A549 (cell line): ENCODE measurements at regions not wholly inside any gene's neighbourhood (a gene's known extent, or its start where the extent isn't known, plus 50 kb on each side); places are given as distances from the start of the nearest gene placed in this dataset.

ENCODE experiments used
- BHLHE40 ChIP-seq: IDR thresholded peaks from 2 replicates; pipeline ENCODE4 v1.6.1; 2012; ENCODE audit warnings: low read depth, low read length, inconsistent platforms
- EHF ChIP-seq: fragments of 250-450 bp; sonication (Bioruptor Pico); IDR thresholded peaks from 2 replicates; pipeline ENCODE4 v1.5.0; 2020; ENCODE audit warnings: mild to moderate bottlenecking
- EHMT2 ChIP-seq: fragments of 200-600 bp; sonication (generic); IDR thresholded peaks from 2 replicates; pipeline ENCODE4 v1.6.1; 2016; ENCODE audit warnings: antibody characterized with exemption, low read depth, mild to moderate bottlenecking, moderate library complexity
- EP300 ChIP-seq, 2 experiments: fragments of >200 bp; sonication (Bioruptor Twin); formaldehyde crosslinking; IDR thresholded peaks; 2 replicates in 1 of 2; 3 replicates in 1 of 2; pipeline ENCODE4 v1.6.1; 2016 to 2017
- ESRRA ChIP-seq: fragments of 150-350 bp; IDR thresholded peaks from 2 replicates; pipeline ENCODE4 v1.6.1; 2014; ENCODE audit warnings: mild to moderate bottlenecking, low read length, borderline replicate concordance
- MAFK ChIP-seq: fragments of 450-650 bp; IDR thresholded peaks from 2 replicates; pipeline ENCODE4 v1.6.1; 2014; ENCODE audit not compliant: partially characterized antibody
- PBX3 ChIP-seq: IDR thresholded peaks from 2 replicates; pipeline ENCODE4 v1.6.1; 2012
- POLR2A ChIP-seq: IDR thresholded peaks from 2 replicates; pipeline ENCODE4 v1.6.1; 2012; ENCODE audit warnings: mild to moderate bottlenecking, low read length
- USF2 ChIP-seq: fragments of 450-650 bp; IDR thresholded peaks from 2 replicates; pipeline ENCODE4 v1.6.1; 2014; ENCODE audit warnings: antibody characterized with exemption
- ZFP36 ChIP-seq: fragments of 450-650 bp; IDR thresholded peaks from 2 replicates; pipeline ENCODE4 v1.6.1; 2014; ENCODE audit warnings: borderline replicate concordance; ENCODE audit not compliant: partially characterized antibody
- TF ChIP-seq, protein P1 (sequence below): fragments of >200 bp; sonication (Bioruptor Twin); formaldehyde crosslinking; IDR thresholded peaks from 3 replicates; pipeline ENCODE4 v1.5.1; 2016

DNA sequence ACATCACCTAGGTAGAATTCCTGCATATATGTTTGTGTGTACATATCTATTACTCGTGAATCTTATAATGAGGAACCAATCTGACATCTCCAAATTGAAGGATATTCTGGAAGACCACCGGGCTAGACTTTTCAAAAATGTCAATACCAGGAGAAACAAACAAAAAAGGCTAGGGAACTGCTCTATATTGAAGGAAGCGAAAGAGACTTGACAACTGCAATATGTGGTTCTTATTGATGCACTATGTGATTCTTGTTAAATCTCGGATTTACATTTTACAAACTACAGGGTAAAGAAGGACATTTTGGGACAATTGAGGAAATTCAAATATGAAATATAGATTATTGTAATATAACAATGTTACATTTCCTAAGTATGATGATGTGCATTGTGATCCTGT lies 137.5 kb upstream of the CCDC54 start:
- TF ChIP-seq ZFP36 (no peak), EP300 (IDR thresholded peaks at IDR 0.05) (no peak), POLR2A (no peak), EHF (CRISPR knock-in tag) (no peak), ESRRA (no peak), MAFK (no peak), USF2 (no peak), EHMT2 (no peak), PBX3 (no peak), BHLHE40 (no peak)
- TF ChIP-seq, protein P1, sequence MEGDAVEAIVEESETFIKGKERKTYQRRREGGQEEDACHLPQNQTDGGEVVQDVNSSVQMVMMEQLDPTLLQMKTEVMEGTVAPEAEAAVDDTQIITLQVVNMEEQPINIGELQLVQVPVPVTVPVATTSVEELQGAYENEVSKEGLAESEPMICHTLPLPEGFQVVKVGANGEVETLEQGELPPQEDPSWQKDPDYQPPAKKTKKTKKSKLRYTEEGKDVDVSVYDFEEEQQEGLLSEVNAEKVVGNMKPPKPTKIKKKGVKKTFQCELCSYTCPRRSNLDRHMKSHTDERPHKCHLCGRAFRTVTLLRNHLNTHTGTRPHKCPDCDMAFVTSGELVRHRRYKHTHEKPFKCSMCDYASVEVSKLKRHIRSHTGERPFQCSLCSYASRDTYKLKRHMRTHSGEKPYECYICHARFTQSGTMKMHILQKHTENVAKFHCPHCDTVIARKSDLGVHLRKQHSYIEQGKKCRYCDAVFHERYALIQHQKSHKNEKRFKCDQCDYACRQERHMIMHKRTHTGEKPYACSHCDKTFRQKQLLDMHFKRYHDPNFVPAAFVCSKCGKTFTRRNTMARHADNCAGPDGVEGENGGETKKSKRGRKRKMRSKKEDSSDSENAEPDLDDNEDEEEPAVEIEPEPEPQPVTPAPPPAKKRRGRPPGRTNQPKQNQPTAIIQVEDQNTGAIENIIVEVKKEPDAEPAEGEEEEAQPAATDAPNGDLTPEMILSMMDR, result no peak
